Testis (tissue), 2 donors: ENCODE measurements at regions not wholly inside any gene's neighbourhood (a gene's known extent, or its start where the extent isn't known, plus 50 kb on each side); places are given as distances from the start of the nearest gene placed in this dataset.

Source experiments
- POLR2A ChIP-seq: fragments of 450-650 bp; IDR thresholded peaks from one replicate; pipeline ENCODE4 v1.6.1; 2017; ENCODE audit warnings: antibody characterized with exemption, mild to moderate bottlenecking, moderate library complexity
- TF ChIP-seq, protein P1 (sequence below), 3 experiments: fragments of 450-650 bp in 2 of 3; fragments of 200-600 bp in 1 of 3; sonication (generic) in 1 of 3; IDR thresholded peaks; one replicate each; pipeline ENCODE4 v1.5.1; 2016 to 2019; ENCODE audit warnings: antibody characterized with exemption in 3 of 3, mild to moderate bottlenecking in 2 of 3, moderate library complexity in 1 of 3

DNA sequence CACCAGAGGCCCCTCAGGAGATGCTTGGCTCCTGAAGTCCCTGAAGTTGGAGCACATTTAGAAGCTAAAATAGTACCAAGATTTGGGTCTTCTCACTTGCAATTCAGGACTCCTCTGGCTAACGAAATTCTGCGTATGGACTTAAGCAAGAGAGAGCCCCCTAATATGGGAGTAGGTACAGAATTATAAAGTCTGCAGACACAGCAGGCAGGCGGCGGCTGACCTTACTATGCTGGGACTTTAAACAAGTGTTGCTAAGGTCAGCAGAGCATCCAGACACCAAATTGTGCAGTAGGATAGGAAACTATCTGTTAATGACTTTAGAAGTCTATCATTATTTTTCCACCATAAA lies 104.5 kb upstream of the PDE4B start:
- TF ChIP-seq, protein P1, sequence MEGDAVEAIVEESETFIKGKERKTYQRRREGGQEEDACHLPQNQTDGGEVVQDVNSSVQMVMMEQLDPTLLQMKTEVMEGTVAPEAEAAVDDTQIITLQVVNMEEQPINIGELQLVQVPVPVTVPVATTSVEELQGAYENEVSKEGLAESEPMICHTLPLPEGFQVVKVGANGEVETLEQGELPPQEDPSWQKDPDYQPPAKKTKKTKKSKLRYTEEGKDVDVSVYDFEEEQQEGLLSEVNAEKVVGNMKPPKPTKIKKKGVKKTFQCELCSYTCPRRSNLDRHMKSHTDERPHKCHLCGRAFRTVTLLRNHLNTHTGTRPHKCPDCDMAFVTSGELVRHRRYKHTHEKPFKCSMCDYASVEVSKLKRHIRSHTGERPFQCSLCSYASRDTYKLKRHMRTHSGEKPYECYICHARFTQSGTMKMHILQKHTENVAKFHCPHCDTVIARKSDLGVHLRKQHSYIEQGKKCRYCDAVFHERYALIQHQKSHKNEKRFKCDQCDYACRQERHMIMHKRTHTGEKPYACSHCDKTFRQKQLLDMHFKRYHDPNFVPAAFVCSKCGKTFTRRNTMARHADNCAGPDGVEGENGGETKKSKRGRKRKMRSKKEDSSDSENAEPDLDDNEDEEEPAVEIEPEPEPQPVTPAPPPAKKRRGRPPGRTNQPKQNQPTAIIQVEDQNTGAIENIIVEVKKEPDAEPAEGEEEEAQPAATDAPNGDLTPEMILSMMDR (IDR thresholded peaks at IDR 0.05), result no peak
- TF ChIP-seq POLR2A, result no peak
